SK-N-SH (cell line): ENCODE measurements at regions not wholly inside any gene's neighbourhood (a gene's known extent, or its start where the extent isn't known, plus 50 kb on each side); places are given as distances from the start of the nearest gene placed in this dataset.

Experiments
- CTCF ChIP-seq: fragments of 200-600 bp; sonication (generic); IDR thresholded peaks from 2 replicates; pipeline ENCODE4 v1.6.1; 2017; ENCODE audit warnings: antibody characterized with exemption, mild to moderate bottlenecking, moderate library complexity
- JUND ChIP-seq: IDR thresholded peaks from 2 replicates; pipeline ENCODE4 v1.4.0; 2012
- MAX ChIP-seq: IDR thresholded peaks from 2 replicates; pipeline ENCODE4 v1.4.0; 2012; ENCODE audit warnings: low read depth
- POLR2AphosphoS5 ChIP-seq: IDR thresholded peaks from 2 replicates; pipeline ENCODE4 v1.6.1; 2012; ENCODE audit warnings: low read depth, low read length
- RAD21 ChIP-seq: IDR thresholded peaks from 2 replicates; pipeline ENCODE4 v1.6.1; 2012; ENCODE audit warnings: mild to moderate bottlenecking, low read length
- REST ChIP-seq: IDR thresholded peaks from 2 replicates; pipeline ENCODE4 v1.6.1; 2012; ENCODE audit warnings: mild to moderate bottlenecking, low read depth, low read length, moderate library complexity
- SIN3A ChIP-seq: IDR thresholded peaks from 2 replicates; pipeline ENCODE4 v1.6.1; 2012; ENCODE audit warnings: low read depth, mild to moderate bottlenecking, low read length, moderate library complexity, borderline replicate concordance
- TAF1 ChIP-seq: IDR thresholded peaks from 2 replicates; pipeline ENCODE4 v1.6.1; 2012; ENCODE audit warnings: low read depth, mild to moderate bottlenecking, low read length, moderate library complexity, borderline replicate concordance
- USF2 ChIP-seq: fragments of 150-350 bp; IDR thresholded peaks from 2 replicates; pipeline ENCODE4 v1.6.1; 2017; ENCODE audit warnings: antibody characterized with exemption, low read length, low read depth, borderline replicate concordance
- YY1 ChIP-seq: IDR thresholded peaks from 2 replicates; pipeline ENCODE4 v1.4.0; 2012; ENCODE audit warnings: low read depth, mild to moderate bottlenecking

GRCh38 chr18:78407466-78407844 lies 572.2 kb upstream of the SALL3 start:
- TF ChIP-seq REST = no peak
- no peak for TF ChIP-seq YY1
- TF ChIP-seq USF2 = no peak
- TF ChIP-seq CTCF = no peak
- TF ChIP-seq TAF1 = no peak
- TF ChIP-seq POLR2AphosphoS5 = no peak
- no peak for TF ChIP-seq RAD21
- no peak for TF ChIP-seq MAX
- TF ChIP-seq JUND = no peak
- TF ChIP-seq SIN3A = no peak
